Tibial nerve (tissue), 4 donors: ENCODE measurements at regions not wholly inside any gene's neighbourhood (a gene's known extent, or its start where the extent isn't known, plus 50 kb on each side); places are given as distances from the start of the nearest gene placed in this dataset.
"Not testable (repeated sequence)": the region's sequence is repeated elsewhere in the genome, so short reads cannot be mapped to it uniquely, and the experiment has no call there.

ENCODE experiments used
- CTCF ChIP-seq, 5 experiments: fragments of 200-600 bp in 3 of 5; fragments of 450-650 bp in 2 of 5; sonication (generic) in 3 of 5; IDR thresholded peaks; one replicate each; pipeline ENCODE4 v1.5.1; 2016 to 2019; ENCODE audit warnings: antibody characterized with exemption in 5 of 5, mild to moderate bottlenecking in 3 of 5, moderate library complexity in 2 of 5
- EP300 ChIP-seq, 2 donors: sonication (generic); formaldehyde crosslinking; IDR thresholded peaks; one replicate each; pipeline ENCODE4 v1.6.1; 2017; ENCODE audit warnings: antibody characterized with exemption in 2 of 2, mild to moderate bottlenecking in 1 of 2
- POLR2A ChIP-seq, 2 donors: fragments of 450-650 bp; IDR thresholded peaks; one replicate each; pipeline ENCODE4 v1.6.1; 2017; ENCODE audit warnings: antibody characterized with exemption in 2 of 2, mild to moderate bottlenecking in 2 of 2, moderate library complexity in 2 of 2

GRCh38 chr1:99444211-99444927 is 180.1 kb downstream of the PLPPR4 start:
- not testable (repeated sequence) for TF ChIP-seq POLR2A, CTCF, EP300 (IDR thresholded peaks at IDR 0.05)
